ENCODE measurements at regions not wholly inside any gene's neighbourhood (a gene's known extent, or its start where the extent isn't known, plus 50 kb on each side); places are given as distances from the start of the nearest gene placed in this dataset.

- H3K27me3 ChIP-seq (ENCODE audit: control insufficient read depth in 2 of 2, insufficient read depth in 2 of 2, low read length in 2 of 2): no peaks in the 10 kb centered on the region
- no peaks in the 10 kb centered on the region for H4K20me1 ChIP-seq (ENCODE audit: insufficient read depth, low read length)
- no peak overlapping the region for H3K27ac ChIP-seq (ENCODE audit: low read depth in 1 of 2, low read length in 2 of 2)
- no peak overlapping the region for H3K9ac ChIP-seq (ENCODE audit: insufficient read depth, low read length, poor library complexity, severe bottlenecking)
- H3K4me3 ChIP-seq (replicated peaks in 1 of 3; ENCODE audit: low read depth in 2 of 3, low read length in 3 of 3): no peak overlapping the region
- H3K79me2 ChIP-seq (ENCODE audit: insufficient read depth, low read length): no peaks in the 10 kb centered on the region
- intact Hi-C loops (cut with micrococcal nuclease): no loop called here
- no peak overlapping the region for H3K4me3 Mint-ChIP-seq
- H3K36me3 Mint-ChIP-seq: no peaks in the 10 kb centered on the region
- H3K36me3 ChIP-seq (replicated peaks in 1 of 2; ENCODE audit: control insufficient read depth in 1 of 2, insufficient read depth in 2 of 2, low read length in 2 of 2): no peaks in the 10 kb centered on the region
- peaks cover 3% of the 10 kb centered on the region for H3K4me1 Mint-ChIP-seq
- H3K9me3 ChIP-seq (replicated peaks in 1 of 2; ENCODE audit: control insufficient read depth in 1 of 2, insufficient read depth in 1 of 2, low read length in 2 of 2): no peaks in the 10 kb centered on the region
- peaks cover 0 to 8% (median 3%) of the 10 kb centered on the region in 7 donors for H3K9me3 Mint-ChIP-seq
- H3K27ac Mint-ChIP-seq: no peak overlapping the region
- H2AFZ ChIP-seq (ENCODE audit: insufficient read depth, low read depth, low read length, poor library complexity, severe bottlenecking): no peak overlapping the region
- H3K4me2 ChIP-seq (replicated peaks; ENCODE audit: extremely low read depth, low read length, poor library complexity, severe bottlenecking): no peak overlapping the region
- DNase-seq: no peak
- no peak for TF ChIP-seq CTCF (IDR thresholded peaks at IDR 0.05)
- H3K27me3 Mint-ChIP-seq (ENCODE audit: low read depth in 3 of 3): peaks cover 0 to 2% (median 2%) of the 10 kb centered on the region in 3 donors
- H3K4me1 ChIP-seq (ENCODE audit: control insufficient read depth in 1 of 2, insufficient read depth in 2 of 2, low read length in 2 of 2): peaks cover 4 to 6% of the 10 kb centered on the region in 2 donors
Observed at GRCh38 chr14:84131924-84132323, 1398.0 kb upstream of the FLRT2 start.

DNA sequence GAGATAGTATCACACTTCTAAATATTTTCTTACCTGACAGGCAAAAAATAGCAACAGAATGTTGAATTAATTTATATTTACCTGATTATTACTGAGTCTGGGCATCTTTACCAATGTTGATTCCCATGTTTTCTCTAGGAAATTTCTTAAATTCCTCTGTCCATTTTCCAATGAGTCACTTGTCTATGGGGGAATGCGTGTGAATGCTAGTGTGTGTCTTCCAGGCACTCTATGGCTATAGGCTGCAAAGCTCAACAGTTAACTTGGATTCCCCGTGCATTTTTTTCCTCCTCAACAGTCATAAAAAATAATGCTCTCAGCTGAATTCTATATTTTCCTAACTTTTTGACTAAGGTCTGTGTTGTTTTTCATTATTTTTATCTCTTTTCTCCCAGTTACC is 1385.8 kb upstream of the FLRT2 start:
- intact Hi-C loops (cut with micrococcal nuclease): no loop called here
- WGBS (ENCODE audit: insufficient coverage): no CpG with 5 or more reads among the region's 2 CpGs
- Mint-ChIP-seq H3K27me3 (ENCODE audit: low read depth in 3 of 3) (no peaks in the 10 kb centered on the region), H3K9me3 (peaks cover 0 to 9% (median 2%) of the 10 kb centered on the region in 7 donors), H3K4me3 (no peak overlapping the region), H3K27ac (no peak overlapping the region), H3K4me1 (no peaks in the 10 kb centered on the region), H3K36me3 (no peaks in the 10 kb centered on the region)
- no peaks in the 10 kb centered on the region for H3K27me3 ChIP-seq (ENCODE audit: control insufficient read depth in 2 of 2, insufficient read depth in 2 of 2, low read length in 2 of 2)
- no peak overlapping the region for H3K27ac ChIP-seq (ENCODE audit: low read depth in 1 of 2, low read length in 2 of 2)
- TF ChIP-seq CTCF (IDR thresholded peaks at IDR 0.05): no peak
- no peak overlapping the region for H3K9ac ChIP-seq (ENCODE audit: insufficient read depth, low read length, poor library complexity, severe bottlenecking)
- no peaks in the 10 kb centered on the region for H3K79me2 ChIP-seq (ENCODE audit: insufficient read depth, low read length)
- H3K9me3 ChIP-seq (replicated peaks in 1 of 2; ENCODE audit: control insufficient read depth in 1 of 2, insufficient read depth in 1 of 2, low read length in 2 of 2): peaks cover 0 to 8% of the 10 kb centered on the region in 2 donors
- H3K36me3 ChIP-seq (replicated peaks in 1 of 2; ENCODE audit: control insufficient read depth in 1 of 2, insufficient read depth in 2 of 2, low read length in 2 of 2): no peaks in the 10 kb centered on the region
- H3K4me2 ChIP-seq (replicated peaks; ENCODE audit: extremely low read depth, low read length, poor library complexity, severe bottlenecking): no peak overlapping the region
- H3K4me1 ChIP-seq (ENCODE audit: control insufficient read depth in 1 of 2, insufficient read depth in 2 of 2, low read length in 2 of 2): no peaks in the 10 kb centered on the region
- DNase-seq: no peak
- H4K20me1 ChIP-seq (ENCODE audit: insufficient read depth, low read length): no peaks in the 10 kb centered on the region
- H2AFZ ChIP-seq (ENCODE audit: insufficient read depth, low read depth, low read length, poor library complexity, severe bottlenecking): no peak overlapping the region
- H3K4me3 ChIP-seq (replicated peaks in 1 of 3; ENCODE audit: low read depth in 2 of 3, low read length in 3 of 3): no peak overlapping the region

Data from CD14-positive monocyte (primary cell).